DOHH2 (cell line): ENCODE measurements at regions not wholly inside any gene's neighbourhood (a gene's known extent, or its start where the extent isn't known, plus 50 kb on each side); places are given as distances from the start of the nearest gene placed in this dataset.

ENCODE experiments used
- H3F3A ChIP-seq: fragments of 200-600 bp; sonication (generic), shearing (Covaris generic); 2 replicates; pipeline ENCODE4 v1.6.0; 2016; ENCODE audit warnings: antibody characterized with exemption, mild to moderate bottlenecking; ENCODE audit not compliant: control insufficient read depth, insufficient read depth
- H3K27ac ChIP-seq: fragments of 200-600 bp; sonication (generic); 2 replicates; pipeline ENCODE4 v1.5.1; 2014; ENCODE audit warnings: low read depth, mild to moderate bottlenecking, low read length, moderate library complexity
- H3K27me3 ChIP-seq: fragments of 200-600 bp; sonication (generic); 2 replicates; pipeline ENCODE4 v1.6.1; 2014; ENCODE audit warnings: mild to moderate bottlenecking, low read length, mixed read lengths; ENCODE audit not compliant: control insufficient read depth
- H3K36me3 ChIP-seq: fragments of 200-600 bp; sonication (generic); 2 replicates; pipeline ENCODE4 v1.6.1; 2014; ENCODE audit warnings: mild to moderate bottlenecking, low read length, moderate library complexity, mixed read lengths; ENCODE audit not compliant: control insufficient read depth
- H3K4me1 ChIP-seq: fragments of 200-600 bp; sonication (generic); 2 replicates; pipeline ENCODE4 v1.6.1; 2014; ENCODE audit warnings: mild to moderate bottlenecking, low read length, mixed read lengths; ENCODE audit not compliant: control insufficient read depth
- H3K4me2 ChIP-seq: fragments of 200-600 bp; sonication (generic); 2 replicates; pipeline ENCODE4 v1.6.0; 2014; ENCODE audit warnings: mild to moderate bottlenecking, low read length, moderate library complexity
- H3K4me3 ChIP-seq: fragments of 200-600 bp; sonication (generic); 2 replicates; pipeline ENCODE4 v1.5.1; 2014; ENCODE audit warnings: mild to moderate bottlenecking, low read length, mixed read lengths
- H3K79me2 ChIP-seq: fragments of 200-600 bp; sonication (generic); 2 replicates; pipeline ENCODE4 v1.6.1; 2014; ENCODE audit warnings: mild to moderate bottlenecking, low read length, mixed read lengths; ENCODE audit not compliant: control insufficient read depth
- H3K9me2 ChIP-seq: fragments of 200-600 bp; sonication (generic); replicated peaks from 2 replicates; pipeline ENCODE4 v1.6.1; 2014; ENCODE audit warnings: mild to moderate bottlenecking, low read length, mixed read lengths; ENCODE audit not compliant: control insufficient read depth
- H3K9me3 ChIP-seq: fragments of 200-600 bp; sonication (generic); 2 replicates; pipeline ENCODE4 v1.6.1; 2014; ENCODE audit warnings: antibody characterized with exemption, low read length, mixed read lengths; ENCODE audit not compliant: control insufficient read depth, insufficient read depth
- H4K20me1 ChIP-seq: fragments of 200-600 bp; sonication (generic); 2 replicates; pipeline ENCODE4 v1.6.0; 2014; ENCODE audit warnings: low read depth, mild to moderate bottlenecking, antibody characterized with exemption, low read length, moderate library complexity; ENCODE audit not compliant: control insufficient read depth, insufficient read depth
- CTCF ChIP-seq: fragments of 200-600 bp; sonication (generic); IDR thresholded peaks from one replicate; pipeline ENCODE4 v1.5.1; 2014; ENCODE audit warnings: antibody characterized with exemption, mild to moderate bottlenecking, low read depth, low read length; ENCODE audit not compliant: poor library complexity, severe bottlenecking
- EZH2phosphoT487 ChIP-seq: fragments of 200-600 bp; sonication (generic); IDR thresholded peaks from 2 replicates; pipeline ENCODE4 v1.6.1; 2017; ENCODE audit warnings: borderline replicate concordance, mild to moderate bottlenecking, antibody characterized with exemption, low read length, moderate library complexity, mixed read lengths

GRCh38 chr1:238777551-238777950 lies 608.8 kb upstream of the CHRM3 start:
- no peaks in the 10 kb centered on the region for H3F3A ChIP-seq
- no peaks in the 10 kb centered on the region for H3K36me3 ChIP-seq
- H3K4me2 ChIP-seq, result no peak overlapping the region
- H3K27ac ChIP-seq, result no peak overlapping the region
- TF ChIP-seq EZH2phosphoT487, result no peak
- TF ChIP-seq CTCF, result no peak
- H3K9me2 ChIP-seq, result no peaks in the 10 kb centered on the region
- no peaks in the 10 kb centered on the region for H3K27me3 ChIP-seq
- peaks cover 6% of the 10 kb centered on the region; the same call in 1 of the 2 replicates for H3K9me3 ChIP-seq
- H3K4me1 ChIP-seq, result no peaks in the 10 kb centered on the region
- no peaks in the 10 kb centered on the region for H4K20me1 ChIP-seq
- H3K4me3 ChIP-seq, result no peak overlapping the region
- H3K79me2 ChIP-seq, result no peaks in the 10 kb centered on the region

- peaks cover 6% of the 10 kb centered on the region; the same call in 1 of the 2 replicates for H3K9me3 ChIP-seq
- H3K4me1 ChIP-seq, result no peaks in the 10 kb centered on the region
- TF ChIP-seq EZH2phosphoT487, result no peak
- H3K4me2 ChIP-seq, result no peak overlapping the region
- H3F3A ChIP-seq, result no peaks in the 10 kb centered on the region
- no peaks in the 10 kb centered on the region for H3K79me2 ChIP-seq
- H3K27me3 ChIP-seq, result no peaks in the 10 kb centered on the region
- H3K27ac ChIP-seq, result no peak overlapping the region
- no peaks in the 10 kb centered on the region for H3K9me2 ChIP-seq
- H4K20me1 ChIP-seq, result no peaks in the 10 kb centered on the region
- H3K4me3 ChIP-seq, result no peak overlapping the region
- no peaks in the 10 kb centered on the region for H3K36me3 ChIP-seq
Measured at GRCh38 chr1:238776126-238776525, 610.2 kb upstream of the CHRM3 start.

- Histone ChIP-seq H4K20me1 (no peaks in the 10 kb centered on the region), H3K27me3 (no peaks in the 10 kb centered on the region), H3K79me2 (no peaks in the 10 kb centered on the region), H3K4me1 (no peaks in the 10 kb centered on the region), H3K9me2 (no peaks in the 10 kb centered on the region), H3K36me3 (no peaks in the 10 kb centered on the region), H3K4me2 (no peak overlapping the region), H3K27ac (no peak overlapping the region), H3K4me3 (no peak overlapping the region), H3F3A (no peaks in the 10 kb centered on the region), H3K9me3 (peaks cover 6% of the 10 kb centered on the region; the same call in 1 of the 2 replicates)
- TF ChIP-seq CTCF (no peak), EZH2phosphoT487 (no peak)
Measured at GRCh38 chr1:238772322-238772721, 614.0 kb upstream of the CHRM3 start.

- Histone ChIP-seq H3K4me1 (no peaks in the 10 kb centered on the region), H4K20me1 (no peaks in the 10 kb centered on the region), H3K79me2 (no peaks in the 10 kb centered on the region), H3K4me2 (no peak overlapping the region), H3K4me3 (no peak overlapping the region), H3K9me2 (no peaks in the 10 kb centered on the region), H3K27ac (no peak overlapping the region), H3K36me3 (no peaks in the 10 kb centered on the region), H3F3A (no peaks in the 10 kb centered on the region), H3K9me3 (peaks cover 6% of the 10 kb centered on the region; the same call in 1 of the 2 replicates), H3K27me3 (no peaks in the 10 kb centered on the region)
- TF ChIP-seq EZH2phosphoT487, result no peak
- TF ChIP-seq CTCF, result no peak
Measured at GRCh38 chr1:238767321-238767720, 619.0 kb upstream of the CHRM3 start.
